ENCODE measurements at regions not wholly inside any gene's neighbourhood (a gene's known extent, or its start where the extent isn't known, plus 50 kb on each side); places are given as distances from the start of the nearest gene placed in this dataset.

- FAIRE-seq: no peak
These were observed 482.5 kb upstream of the FAT3 start for GRCh38 chr11:91742155-91742554.

DNA sequence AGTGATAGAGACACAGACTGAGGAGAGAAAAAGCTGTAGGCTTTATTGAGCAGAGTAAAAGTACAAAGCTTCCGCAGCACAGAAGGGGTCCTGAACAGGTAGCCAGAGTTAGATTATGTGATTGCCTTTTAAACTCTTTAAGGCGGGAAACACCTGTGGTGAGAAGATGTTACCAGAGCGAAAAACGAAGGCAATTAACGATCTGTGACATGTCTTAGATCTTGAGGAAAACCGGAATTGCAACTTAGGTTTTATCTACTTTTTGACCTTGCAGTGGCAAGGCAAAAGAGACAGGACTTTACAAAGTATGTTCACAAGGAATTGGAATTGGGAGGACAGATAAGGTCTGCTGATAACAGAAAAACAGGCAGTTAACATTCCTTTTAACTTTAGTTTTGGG, 493.6 kb upstream of the FAT3 start:
- FAIRE-seq: no peak

DNA sequence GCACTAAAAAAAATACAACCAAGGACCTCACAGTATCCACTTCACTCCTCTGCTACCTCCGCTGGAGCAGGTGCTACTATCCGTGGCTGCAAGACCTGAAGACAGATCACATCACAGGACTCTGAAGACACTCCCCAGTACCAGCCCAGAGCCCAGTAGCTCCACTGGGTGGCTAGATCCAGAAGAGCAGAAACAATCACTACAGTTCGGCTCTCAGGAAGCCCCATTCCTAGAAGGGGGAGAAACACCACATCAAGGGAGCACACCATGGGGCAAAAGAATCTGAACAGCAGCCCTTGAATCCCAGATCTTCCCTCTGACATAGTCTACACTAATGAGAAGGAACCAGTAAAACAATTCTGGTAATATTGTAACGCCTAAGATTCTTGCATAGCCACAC, 494.0 kb upstream of the FAT3 start:
- no peak for FAIRE-seq

GRCh38 chr11:91730057-91730456, 494.6 kb upstream of the FAT3 start:
- FAIRE-seq: no peak

- FAIRE-seq: no peak
These were observed 507.4 kb upstream of the FAT3 start for GRCh38 chr11:91717169-91717568.

- FAIRE-seq: no peak
These were observed 516.8 kb upstream of the FAT3 start for GRCh38 chr11:91707652-91708482.

DNA sequence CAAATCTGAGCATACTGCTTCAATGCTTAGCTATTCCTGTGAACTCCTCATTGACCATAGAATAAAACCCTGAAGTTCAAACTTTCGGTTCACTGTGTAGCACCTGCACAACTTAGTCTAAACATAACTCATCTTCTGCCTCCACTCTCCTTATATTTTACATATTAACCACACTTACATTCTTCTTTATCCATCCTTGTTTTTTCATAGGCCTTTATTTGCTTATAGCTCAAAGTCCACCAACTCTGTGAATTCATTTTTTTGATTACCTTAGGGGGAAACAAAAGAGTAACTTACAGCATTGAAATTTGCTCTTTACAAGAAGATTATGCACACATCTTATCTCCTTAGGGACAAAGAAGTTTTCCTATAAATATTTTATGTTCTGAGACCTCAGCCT, 521.6 kb upstream of the FAT3 start:
- no peak for FAIRE-seq

GRCh38 chr11:91700854-91701253, 523.8 kb upstream of the FAT3 start:
- no peak for FAIRE-seq

DNA sequence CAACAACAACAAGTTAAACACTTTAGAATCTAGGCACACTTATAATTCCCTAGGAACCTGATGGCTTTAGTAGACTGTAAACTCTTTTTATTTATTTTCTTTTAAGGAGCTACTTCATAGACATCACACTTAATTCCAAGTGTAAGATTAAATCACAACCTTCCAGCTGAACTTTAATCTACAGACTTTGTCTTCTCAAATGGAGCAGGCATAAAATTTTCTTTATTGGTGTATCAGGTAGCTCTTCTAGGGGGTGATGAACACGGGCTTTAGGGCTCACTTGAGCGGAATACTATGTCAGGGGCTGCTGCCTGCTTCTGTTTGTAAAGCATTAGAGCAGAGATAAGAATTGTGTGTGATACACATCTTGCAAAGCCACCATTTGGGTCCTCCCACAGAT, 525.8 kb upstream of the FAT3 start:
- FAIRE-seq: no peak

DNA sequence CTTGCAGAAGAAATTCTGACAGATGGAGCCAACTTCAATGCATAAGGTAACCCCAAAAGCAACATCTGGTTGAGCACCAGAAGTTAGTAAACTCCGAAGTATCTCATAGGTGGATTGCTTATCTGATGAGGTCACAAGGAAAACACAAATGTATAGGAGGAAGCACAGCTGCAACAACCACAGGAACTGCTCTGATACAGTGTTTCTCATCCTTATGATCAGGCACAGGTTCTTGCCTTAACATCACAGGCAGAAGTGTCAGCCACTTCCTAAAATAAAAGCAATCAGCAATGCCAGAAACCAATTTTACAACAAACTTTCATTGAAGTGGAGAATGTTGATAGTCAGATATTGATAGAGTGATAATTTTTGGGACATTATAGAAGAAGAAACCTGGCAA, 530.3 kb upstream of the FAT3 start:
- FAIRE-seq: no peak

GRCh38 chr11:91691872-91692271, 532.7 kb upstream of the FAT3 start:
- no peak for FAIRE-seq

- no peak for FAIRE-seq
These were observed 535.9 kb upstream of the FAT3 start for GRCh38 chr11:91688672-91689071.

- no peak for FAIRE-seq
These were observed 537.9 kb upstream of the FAT3 start for GRCh38 chr11:91686700-91687099.

- FAIRE-seq: no peak
These were observed 538.3 kb upstream of the FAT3 start for GRCh38 chr11:91686281-91686680.

GRCh38 chr11:91673705-91674104, 550.9 kb upstream of the FAT3 start:
- FAIRE-seq: no peak

GRCh38 chr11:91664521-91664920, 560.1 kb upstream of the FAT3 start:
- no peak for FAIRE-seq

DNA sequence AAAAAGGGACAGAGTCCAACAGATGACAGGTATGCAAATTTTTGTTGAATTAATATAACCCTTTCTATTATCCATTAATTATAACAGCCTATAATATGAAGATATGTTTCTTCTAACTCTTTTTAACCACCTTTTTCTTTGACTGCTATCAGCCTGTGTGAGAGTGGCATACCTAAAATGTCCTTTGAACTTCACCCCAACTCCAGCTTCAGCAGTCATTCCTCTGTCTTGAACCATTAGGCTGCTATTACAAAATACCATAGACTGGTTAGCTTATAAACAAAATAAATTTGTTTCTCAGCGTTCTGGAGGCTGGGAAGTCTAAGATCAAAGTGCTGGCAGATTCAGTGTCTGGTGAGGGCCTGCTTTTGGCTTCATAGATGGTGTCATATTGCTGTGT, 564.6 kb upstream of the FAT3 start:
- FAIRE-seq: no peak

- no peak for FAIRE-seq
These were observed 569.9 kb upstream of the FAT3 start for GRCh38 chr11:91654686-91655085.

GRCh38 chr11:91653079-91653754, 571.4 kb upstream of the FAT3 start:
- FAIRE-seq: no peak

DNA sequence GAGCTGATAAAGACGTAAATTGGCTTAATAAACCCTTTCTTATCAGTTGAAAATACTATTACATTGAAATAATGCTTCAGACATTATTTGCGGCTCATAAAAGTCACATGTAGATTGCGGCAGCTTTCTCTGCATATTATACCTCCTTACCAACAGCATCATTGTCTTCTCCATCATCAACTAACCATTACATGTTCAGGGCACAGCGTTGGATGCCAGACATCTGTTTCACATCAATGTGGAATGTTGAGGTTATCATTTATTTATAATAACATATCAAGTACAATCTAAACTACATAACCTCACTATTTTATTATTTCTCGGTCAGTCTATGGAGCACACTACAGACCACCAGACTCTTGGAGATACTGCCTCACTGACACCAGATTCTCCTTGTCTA, 573.8 kb upstream of the FAT3 start:
- no peak for FAIRE-seq

- no peak for FAIRE-seq
These were observed 583.5 kb upstream of the FAT3 start for GRCh38 chr11:91641153-91641552.

DNA sequence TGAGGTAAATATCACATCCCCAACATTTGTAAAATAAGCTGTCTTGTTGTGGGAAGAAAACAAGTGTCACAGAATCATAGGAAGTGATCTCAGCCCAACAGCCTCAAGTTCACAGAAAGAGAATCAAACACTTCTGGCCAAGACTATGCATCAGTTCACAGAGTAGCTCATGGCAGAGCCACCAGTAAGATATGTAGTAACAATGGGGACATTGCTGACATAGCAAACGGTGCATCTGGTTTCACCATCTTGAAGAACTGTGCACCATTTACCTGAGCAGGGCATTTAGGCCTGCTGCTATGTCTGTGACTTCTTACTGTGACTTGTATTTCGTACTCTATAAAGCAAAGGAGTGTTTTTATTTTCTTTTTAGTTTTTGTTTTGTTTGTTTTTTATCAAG, 585.3 kb upstream of the FAT3 start:
- FAIRE-seq: no peak

DNA sequence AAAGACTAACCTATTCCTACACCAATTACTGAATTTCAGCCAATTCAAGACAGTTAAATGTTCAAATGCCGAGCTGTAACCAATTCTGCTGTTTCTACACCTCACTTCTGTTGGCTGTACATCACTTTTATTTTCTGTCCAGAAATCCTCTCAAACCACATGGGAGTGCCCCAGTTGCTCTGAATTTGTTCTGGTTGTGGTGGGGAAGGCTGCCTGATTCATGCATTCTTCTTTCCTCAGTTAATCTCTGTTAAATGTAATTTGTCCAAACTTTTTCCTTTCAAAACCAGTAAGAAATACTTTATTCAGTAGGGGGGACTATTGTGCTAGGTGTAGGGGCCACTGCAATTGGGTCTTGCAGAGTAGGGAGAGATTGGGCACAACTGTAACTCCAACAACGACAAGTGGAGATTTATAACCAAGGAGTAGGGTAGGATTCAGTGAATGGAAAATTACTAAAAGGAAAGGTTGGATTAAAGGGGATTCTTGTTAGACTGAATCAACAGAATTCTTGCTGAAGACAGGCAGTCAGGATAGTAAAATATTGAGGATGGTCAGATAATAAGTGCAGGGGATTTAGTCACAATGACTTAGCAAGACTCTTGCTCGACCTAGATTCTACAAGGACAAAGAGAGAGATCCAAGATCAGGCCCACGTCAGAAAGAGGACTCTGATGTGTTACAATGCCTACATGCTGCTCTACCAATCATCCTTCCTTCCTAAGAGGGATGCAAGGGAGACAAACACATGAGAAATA, 593.5 kb upstream of the FAT3 start:
- no peak for FAIRE-seq

DNA sequence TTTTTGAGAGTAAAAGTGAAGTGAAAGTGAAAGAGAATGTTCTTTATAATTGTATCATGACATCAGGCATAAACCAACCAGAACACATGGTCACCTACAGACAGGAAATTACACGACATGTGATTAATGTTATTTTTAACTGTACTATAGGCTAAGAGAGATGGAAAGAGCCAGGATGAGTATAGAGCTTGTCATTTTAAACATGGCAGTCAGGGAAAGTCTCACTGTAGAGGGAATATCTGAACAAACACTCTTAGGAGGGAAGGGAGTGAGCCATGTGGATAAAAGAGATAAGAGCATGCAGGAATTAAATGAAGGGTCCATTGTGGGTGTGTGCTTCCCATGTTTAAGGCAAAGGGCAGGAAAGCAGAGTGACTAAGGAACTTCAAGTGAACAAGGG, 599.1 kb upstream of the FAT3 start:
- FAIRE-seq: no peak

Measured in TTC549 (cell line).